Fibroblast of mammary gland (primary cell): ENCODE measurements at regions not wholly inside any gene's neighbourhood (a gene's known extent, or its start where the extent isn't known, plus 50 kb on each side); places are given as distances from the start of the nearest gene placed in this dataset.

Source experiments
- DNase-seq: peaks from one replicate; pipeline ENCODE4 v3.0.0-alpha.2; 2010; ENCODE audit warnings: low read depth
- H3K4me3 ChIP-seq: 2 replicates; pipeline ENCODE4 v1.5.1; 2011; ENCODE audit warnings: low read depth, mild to moderate bottlenecking, low read length, moderate library complexity; ENCODE audit not compliant: control insufficient read depth
- CTCF ChIP-seq: conservative IDR thresholded peaks from 2 replicates; pipeline ENCODE4 v1.5.1; 2011; ENCODE audit warnings: low read depth, low read length, inconsistent platforms; ENCODE audit not compliant: control insufficient read depth, insufficient read depth

GRCh38 chr2:19026261-19026660 is 332.2 kb downstream of the OSR1 start:
- no peak overlapping the region for H3K4me3 ChIP-seq
- no peak for TF ChIP-seq CTCF
- peak; percentile 63 for DNase-seq

GRCh38 chr2:19022334-19022733 is 336.1 kb downstream of the OSR1 start:
- no peak for DNase-seq
- no peak overlapping the region for H3K4me3 ChIP-seq
- no peak for TF ChIP-seq CTCF

GRCh38 chr2:19021721-19022120 is 336.7 kb downstream of the OSR1 start:
- TF ChIP-seq CTCF: no peak
- H3K4me3 ChIP-seq: no peak overlapping the region
- DNase-seq: peak; percentile 98

- no peak for TF ChIP-seq CTCF
- no peak overlapping the region for H3K4me3 ChIP-seq
- peak; percentile 99 for DNase-seq
Measured at GRCh38 chr2:19021100-19021476, 337.3 kb downstream of the OSR1 start.

- no peak overlapping the region for H3K4me3 ChIP-seq
- TF ChIP-seq CTCF: no peak
- no peak for DNase-seq
Measured at GRCh38 chr2:19020144-19021099, 338.0 kb downstream of the OSR1 start.

- no peak for TF ChIP-seq CTCF
- DNase-seq: no peak
- H3K4me3 ChIP-seq: no peak overlapping the region
Measured at GRCh38 chr2:19009510-19009909, 348.9 kb downstream of the OSR1 start.
